Neuronal stem cell (in vitro differentiated cells): ENCODE measurements at regions not wholly inside any gene's neighbourhood (a gene's known extent, or its start where the extent isn't known, plus 50 kb on each side); places are given as distances from the start of the nearest gene placed in this dataset.
"Not testable (repeated sequence)": the region's sequence is repeated elsewhere in the genome, so short reads cannot be mapped to it uniquely, and the experiment has no call there.

ENCODE experiments used
- DNase-seq: peaks from one replicate; pipeline ENCODE4 v3.0.0-alpha.2; 2013; ENCODE audit warnings: low spot score
- H2AFZ ChIP-seq: one replicate; pipeline ENCODE4 v1.6.1; 2013; ENCODE audit warnings: mild to moderate bottlenecking, low read length, inconsistent platforms
- H2AK5ac ChIP-seq: 2 replicates; pipeline ENCODE4 v1.6.1; 2013; ENCODE audit warnings: low read depth, mild to moderate bottlenecking, inconsistent platforms, low read length, moderate library complexity, mixed read lengths
- H2BK120ac ChIP-seq: 2 replicates; pipeline ENCODE4 v1.6.1; 2013; ENCODE audit warnings: low read depth, mild to moderate bottlenecking, inconsistent platforms, low read length, moderate library complexity, mixed read lengths
- H2BK12ac ChIP-seq: one replicate; pipeline ENCODE4 v1.6.1; 2013; ENCODE audit warnings: low read length, inconsistent platforms
- H2BK15ac ChIP-seq: 2 replicates; pipeline ENCODE4 v1.6.1; 2013; ENCODE audit warnings: mild to moderate bottlenecking, low read length, inconsistent platforms, mixed read lengths
- H2BK5ac ChIP-seq: one replicate; pipeline ENCODE4 v1.6.1; 2013; ENCODE audit warnings: inconsistent platforms, mild to moderate bottlenecking, low read length, moderate library complexity
- H3K14ac ChIP-seq: one replicate; pipeline ENCODE4 v1.6.1; 2013; ENCODE audit warnings: low read length, inconsistent platforms
- H3K18ac ChIP-seq: 2 replicates; pipeline ENCODE4 v1.6.1; 2013; ENCODE audit warnings: low read length, inconsistent platforms
- H3K23ac ChIP-seq: 2 replicates; pipeline ENCODE4 v1.6.1; 2013; ENCODE audit warnings: low read depth, mild to moderate bottlenecking, mixed read lengths, low read length, inconsistent platforms; ENCODE audit not compliant: poor library complexity
- H3K27ac ChIP-seq: replicated peaks from 3 replicates; pipeline ENCODE4 v1.5.1; 2013; ENCODE audit warnings: low read length, inconsistent platforms
- H3K27me3 ChIP-seq, 3 experiments: 2 replicates each; pipeline ENCODE4 v1.6.1; 2013; ENCODE audit warnings: low read length in 3 of 3, mild to moderate bottlenecking in 2 of 3, inconsistent platforms in 1 of 3, low read depth in 1 of 3, mixed read lengths in 1 of 3, moderate library complexity in 1 of 3; ENCODE audit not compliant: control insufficient read depth in 3 of 3, insufficient read depth in 3 of 3
- H3K36me3 ChIP-seq, 2 donors: replicated peaks in 1 of 2; 2 replicates each; pipeline ENCODE4 v1.6.1; 2013; ENCODE audit warnings: low read length in 2 of 2; ENCODE audit not compliant: control insufficient read depth in 2 of 2, insufficient read depth in 2 of 2
- H3K4ac ChIP-seq: 2 replicates; pipeline ENCODE4 v1.6.1; 2013; ENCODE audit warnings: inconsistent platforms, mild to moderate bottlenecking, low read length, moderate library complexity
- H3K4me1 ChIP-seq, 2 donors: 1 replicate in 1 of 2; 2 replicates in 1 of 2; pipeline ENCODE4 v1.6.1; 2013; ENCODE audit warnings: low read length in 2 of 2, low read depth in 1 of 2; ENCODE audit not compliant: control insufficient read depth in 2 of 2, insufficient read depth in 1 of 2
- H3K4me2 ChIP-seq: one replicate; pipeline ENCODE4 v1.6.1; 2013; ENCODE audit warnings: mild to moderate bottlenecking, low read length, inconsistent platforms; ENCODE audit not compliant: insufficient read depth, poor library complexity, severe bottlenecking
- H3K4me3 ChIP-seq, 2 donors: 2 replicates each; pipeline ENCODE4 v1.5.1; 2013; ENCODE audit warnings: low read length in 2 of 2, mild to moderate bottlenecking in 2 of 2, inconsistent platforms in 1 of 2, moderate library complexity in 1 of 2
- H3K79me1 ChIP-seq: one replicate; pipeline ENCODE4 v1.6.1; 2013; ENCODE audit warnings: low read depth, mild to moderate bottlenecking, inconsistent platforms, low read length, moderate library complexity
- H3K9ac ChIP-seq: one replicate; pipeline ENCODE4 v1.6.1; 2013; ENCODE audit warnings: mild to moderate bottlenecking, low read depth, low read length, inconsistent platforms; ENCODE audit not compliant: poor library complexity
- H3K9me3 ChIP-seq, 2 donors: replicated peaks in 1 of 2; 2 replicates each; pipeline versions ENCODE3 to v1.6.1; 2013; ENCODE audit warnings: low read length in 2 of 2, mild to moderate bottlenecking in 2 of 2, inconsistent platforms in 1 of 2, low read depth in 1 of 2, mixed read lengths in 1 of 2, moderate library complexity in 1 of 2; ENCODE audit not compliant: control insufficient read depth in 2 of 2, insufficient read depth in 1 of 2
- H4K8ac ChIP-seq: one replicate; pipeline ENCODE4 v1.6.1; 2013; ENCODE audit warnings: low read depth, mild to moderate bottlenecking, inconsistent platforms, low read length, moderate library complexity
- H4K91ac ChIP-seq: one replicate; pipeline ENCODE4 v1.6.1; 2013; ENCODE audit warnings: low read length, low read depth, mild to moderate bottlenecking, inconsistent platforms; ENCODE audit not compliant: poor library complexity
- WGBS, 2 donors: extraction: QIAGEN DNeasy Blood & Tissue Kit; methylation state at CpG; one replicate each; pipeline ENCODE4 v1.1.7; 2013; ENCODE audit warnings: missing lambda C conversion rate in 2 of 2, mixed read lengths in 1 of 2; ENCODE audit not compliant: insufficient read length in 2 of 2, insufficient replicate concordance in 1 of 2; ENCODE audit errors: extremely low coverage in 2 of 2; 5-methylcytosine and 5-hydroxymethylcytosine counted together

GRCh38 chr5:44675296-44675695 is 133.5 kb upstream of the MRPS30 start:
- H3K27ac ChIP-seq, result no peak overlapping the region
- H2BK120ac ChIP-seq, result no peak overlapping the region
- no peak overlapping the region for H3K23ac ChIP-seq
- H3K14ac ChIP-seq, result no peak overlapping the region
- no peak overlapping the region for H3K4me3 ChIP-seq
- DNase-seq, result no peak
- H2BK5ac ChIP-seq, result no peak overlapping the region
- H3K4ac ChIP-seq, result no peak overlapping the region
- no peak overlapping the region for H2AFZ ChIP-seq
- H3K18ac ChIP-seq, result no peak overlapping the region
- H3K9me3 ChIP-seq, result peaks cover 3% of the 10 kb centered on the region in 2 donors
- no peak overlapping the region for H2BK12ac ChIP-seq
- H2BK15ac ChIP-seq, result no peak overlapping the region
- no CpG with 5 or more reads among the region's 5 CpGs for WGBS, 2 donors
- H3K79me1 ChIP-seq, result no peaks in the 10 kb centered on the region
- H2AK5ac ChIP-seq, result no peak overlapping the region
- no peaks in the 10 kb centered on the region for H3K36me3 ChIP-seq
- H3K9ac ChIP-seq, result no peak overlapping the region
- H4K91ac ChIP-seq, result no peak overlapping the region
- no peaks in the 10 kb centered on the region for H3K27me3 ChIP-seq
- peaks cover 0 to 3% of the 10 kb centered on the region in 2 donors for H3K4me1 ChIP-seq
- H4K8ac ChIP-seq, result no peak overlapping the region
- no peak overlapping the region for H3K4me2 ChIP-seq

GRCh38 chr5:44674461-44674860 is 134.3 kb upstream of the MRPS30 start:
- H2AFZ ChIP-seq, result no peak overlapping the region
- peaks cover 0 to 3% of the 10 kb centered on the region in 2 donors for H3K4me1 ChIP-seq
- DNase-seq, result no peak
- H3K4me2 ChIP-seq, result no peak overlapping the region
- H3K23ac ChIP-seq, result no peak overlapping the region
- H2BK120ac ChIP-seq, result no peak overlapping the region
- H2BK12ac ChIP-seq, result no peak overlapping the region
- no peaks in the 10 kb centered on the region for H3K36me3 ChIP-seq
- no peak overlapping the region for H3K14ac ChIP-seq
- no peak overlapping the region for H2AK5ac ChIP-seq
- H3K18ac ChIP-seq, result no peak overlapping the region
- H4K8ac ChIP-seq, result no peak overlapping the region
- no CpG with 5 or more reads among the region's 1 CpG for WGBS, 2 donors
- H2BK15ac ChIP-seq, result no peak overlapping the region
- no peak overlapping the region for H3K4ac ChIP-seq
- H3K79me1 ChIP-seq, result no peaks in the 10 kb centered on the region
- no peak overlapping the region for H3K4me3 ChIP-seq
- no peak overlapping the region for H3K9ac ChIP-seq
- no peaks in the 10 kb centered on the region for H3K27me3 ChIP-seq
- no peak overlapping the region for H4K91ac ChIP-seq
- H3K9me3 ChIP-seq, result peaks cover under 1 to 2% of the 10 kb centered on the region in 2 donors
- H2BK5ac ChIP-seq, result no peak overlapping the region
- H3K27ac ChIP-seq, result no peak overlapping the region

- not testable (repeated sequence) for H3K4me1 ChIP-seq, H2BK15ac ChIP-seq, H3K27me3 ChIP-seq, H3K4ac ChIP-seq, H3K36me3 ChIP-seq, H3K79me1 ChIP-seq, H2AK5ac ChIP-seq, H3K14ac ChIP-seq, H2BK120ac ChIP-seq, H2AFZ ChIP-seq, H3K23ac ChIP-seq, DNase-seq, H3K9me3 ChIP-seq, H3K18ac ChIP-seq, H4K91ac ChIP-seq, H3K9ac ChIP-seq, H2BK12ac ChIP-seq, H3K27ac ChIP-seq, H4K8ac ChIP-seq, H3K4me2 ChIP-seq, H3K4me3 ChIP-seq, H2BK5ac ChIP-seq
- WGBS, 2 donors, result no CpG with 5 or more reads among the region's 16 CpGs
Observed at GRCh38 chr5:44668471-44668870, 140.3 kb upstream of the MRPS30 start.

- peak overlapping the region; percentile 0 for H2AK5ac ChIP-seq
- H2BK12ac ChIP-seq, result no peak overlapping the region
- H3K9me3 ChIP-seq, result peaks cover 0 to 6% of the 10 kb centered on the region in 2 donors
- H4K91ac ChIP-seq, result no peak overlapping the region
- peak overlapping the region; percentile 34 for H3K18ac ChIP-seq
- no peaks in the 10 kb centered on the region for H3K27me3 ChIP-seq
- H3K23ac ChIP-seq, result no peak overlapping the region
- H3K4ac ChIP-seq, result no peak overlapping the region
- no peak overlapping the region for H2BK5ac ChIP-seq
- H4K8ac ChIP-seq, result no peak overlapping the region
- no peak overlapping the region for H3K9ac ChIP-seq
- no peak overlapping the region for H2BK120ac ChIP-seq
- no peak overlapping the region for H3K4me3 ChIP-seq
- H3K36me3 ChIP-seq, result no peaks in the 10 kb centered on the region
- no peak for DNase-seq
- no peak overlapping the region for H2BK15ac ChIP-seq
- peaks cover 2 to 3% of the 10 kb centered on the region in 2 donors for H3K4me1 ChIP-seq
- no peak overlapping the region for H2AFZ ChIP-seq
- WGBS, 2 donors, result no CpG with 5 or more reads among the region's 9 CpGs
- H3K4me2 ChIP-seq, result no peak overlapping the region
- H3K14ac ChIP-seq, result peak overlapping the region; percentile 17
- no peak overlapping the region for H3K27ac ChIP-seq
- no peaks in the 10 kb centered on the region for H3K79me1 ChIP-seq
Observed at GRCh38 chr5:44665101-44665701, 143.5 kb upstream of the MRPS30 start.
